HCT116 (cell line): ENCODE measurements at regions not wholly inside any gene's neighbourhood (a gene's known extent, or its start where the extent isn't known, plus 50 kb on each side); places are given as distances from the start of the nearest gene placed in this dataset.

ENCODE experiments used
- CTCF ChIP-seq, 3 experiments: fragments of 200-600 bp in 1 of 3; sonication (generic) in 1 of 3; IDR thresholded peaks in 2 of 3; conservative IDR thresholded peaks in 1 of 3; 2 replicates each; pipeline ENCODE4 v1.5.1; 2012 to 2017; ENCODE audit warnings: low read depth in 2 of 3, low read length in 2 of 3, antibody characterized with exemption in 1 of 3, borderline replicate concordance in 1 of 3, control low read depth in 1 of 3, mild to moderate bottlenecking in 1 of 3, mixed read lengths in 1 of 3, mixed run types in 1 of 3, moderate library complexity in 1 of 3; ENCODE audit not compliant: insufficient read depth in 1 of 3
- EGR1 ChIP-seq: IDR thresholded peaks from 2 replicates; pipeline ENCODE4 v1.6.1; 2012; ENCODE audit warnings: low read depth
- EZH2 ChIP-seq: fragments of 200-600 bp; sonication (generic); IDR thresholded peaks from 2 replicates; pipeline ENCODE4 v1.6.1; 2017; ENCODE audit warnings: antibody characterized with exemption, mixed run types
- POLR2A ChIP-seq: IDR thresholded peaks from 2 replicates; pipeline ENCODE4 v1.7.0; 2011; ENCODE audit warnings: borderline replicate concordance; ENCODE audit not compliant: insufficient read depth, insufficient read length; ENCODE audit errors: extremely low read depth
- POLR2AphosphoS5 ChIP-seq: IDR thresholded peaks from 2 replicates; pipeline ENCODE4 v1.6.1; 2011; ENCODE audit warnings: mild to moderate bottlenecking, low read depth, low read length, moderate library complexity
- SIN3A ChIP-seq: IDR thresholded peaks from 2 replicates; pipeline ENCODE4 v1.6.1; 2012; ENCODE audit warnings: low read depth
- YY1 ChIP-seq: IDR thresholded peaks from 2 replicates; pipeline ENCODE4 v1.6.1; 2011; ENCODE audit warnings: low read length, low read depth, moderate library complexity, mild to moderate bottlenecking; ENCODE audit not compliant: insufficient replicate concordance; ENCODE audit errors: extremely low read depth
- ZNF274 ChIP-seq: fragments of 200-500 bp; sonication (Bioruptor generic); IDR thresholded peaks from 2 replicates; pipeline ENCODE4 v1.6.1; 2014; ENCODE audit warnings: mild to moderate bottlenecking, low read depth, low read length, inconsistent platforms

- no peak for TF ChIP-seq SIN3A
- no peak for TF ChIP-seq ZNF274
- TF ChIP-seq EZH2: no peak
- TF ChIP-seq YY1: no peak
- no peak for TF ChIP-seq EGR1
- TF ChIP-seq POLR2A: no peak
- no peak for TF ChIP-seq POLR2AphosphoS5
- TF ChIP-seq CTCF (IDR thresholded peaks at IDR 0.05 in 2 of 3, conservative IDR thresholded peaks at IDR 0.05 in 1 of 3; ENCODE audit: borderline replicate concordance in 1 of 3, insufficient read depth in 1 of 3, low read depth in 2 of 3, low read length in 2 of 3): no peak
Measured at GRCh38 chr9:13919401-13919800, 394.5 kb downstream of the NFIB start.
